Stimulated activated CD4-positive, alpha-beta T cell treated with anti-CD3 and anti-CD28 coated beads, Interleukin-1b, Interleukin-23, amount 100 ng/mL, for 24 hours (primary cell): ENCODE measurements at regions not wholly inside any gene's neighbourhood (a gene's known extent, or its start where the extent isn't known, plus 50 kb on each side); places are given as distances from the start of the nearest gene placed in this dataset.

Experiments used
- DNase-seq, 4 experiments: peaks; one replicate each; pipeline ENCODE4 v3.0.0-alpha.2; 2020; ENCODE audit warnings: low read depth in 4 of 4, low spot score in 1 of 4

GRCh38 chr3:24915639-24916038 is 421.0 kb upstream of the THRB start:
- no peak for DNase-seq

- no peak for DNase-seq
Measured at GRCh38 chr3:24917908-24918307, 423.3 kb upstream of the THRB start.

GRCh38 chr3:24923570-24923969 is 428.9 kb upstream of the THRB start:
- no peak for DNase-seq

- no peak for DNase-seq
Measured at GRCh38 chr3:24929521-24929920, 434.9 kb upstream of the THRB start.

GRCh38 chr3:24933401-24933800 is 438.8 kb upstream of the THRB start:
- no peak for DNase-seq

GRCh38 chr3:24936574-24936973 is 441.9 kb upstream of the THRB start:
- no peak for DNase-seq

GRCh38 chr3:24937228-24937627 is 442.6 kb upstream of the THRB start:
- DNase-seq: no peak

GRCh38 chr3:24937780-24938179 is 443.1 kb upstream of the THRB start:
- no peak for DNase-seq

- DNase-seq: no peak
Measured at GRCh38 chr3:24943961-24944360, 449.3 kb upstream of the THRB start.

GRCh38 chr3:24944805-24945520 is 450.3 kb upstream of the THRB start:
- DNase-seq: no peak

GRCh38 chr3:24945563-24945962 is 450.9 kb upstream of the THRB start:
- DNase-seq: no peak

GRCh38 chr3:24947103-24947502 is 452.5 kb upstream of the THRB start:
- no peak for DNase-seq

GRCh38 chr3:24951180-24951579 is 456.5 kb upstream of the THRB start:
- DNase-seq: no peak

GRCh38 chr3:24952388-24952787 is 457.7 kb upstream of the THRB start:
- DNase-seq: no peak

GRCh38 chr3:24953060-24953771 is 458.6 kb upstream of the THRB start:
- no peak for DNase-seq

GRCh38 chr3:24956613-24957012 is 462.0 kb upstream of the THRB start:
- no peak for DNase-seq

- no peak for DNase-seq
Measured at GRCh38 chr3:24958271-24958670, 463.6 kb upstream of the THRB start.

GRCh38 chr3:24958910-24959447 is 464.3 kb upstream of the THRB start:
- DNase-seq: no peak

- DNase-seq: no peak
Measured at GRCh38 chr3:24963762-24964625, 464.1 kb upstream of the RARB start.

GRCh38 chr3:24965706-24966385 is 462.2 kb upstream of the RARB start:
- no peak for DNase-seq

- no peak for DNase-seq
Measured at GRCh38 chr3:24968036-24968435, 460.0 kb upstream of the RARB start.
